Lower lobe of right lung (tissue), 2 donors: ENCODE measurements at regions not wholly inside any gene's neighbourhood (a gene's known extent, or its start where the extent isn't known, plus 50 kb on each side); places are given as distances from the start of the nearest gene placed in this dataset.
"Not testable (repeated sequence)": the region's sequence is repeated elsewhere in the genome, so short reads cannot be mapped to it uniquely, and the experiment has no call there.

Source experiments
- ATAC-seq, 2 donors: fragments of 200-7000 bp; cut with Tn5 transposase; one replicate each; pipeline ENCODE4 v1.9.1; 2020 to 2022; ENCODE audit warnings: mild to moderate bottlenecking in 2 of 2, moderate library complexity in 2 of 2
- DNase-seq: peaks from one replicate; pipeline ENCODE4 v3.0.0-alpha.2; 2020
- H3K27ac ChIP-seq: fragments of 200-600 bp; one replicate; pipeline ENCODE4 v1.8.0; 2022
- H3K27me3 ChIP-seq: fragments of 200-600 bp; one replicate; pipeline ENCODE4 v1.8.0; 2022; ENCODE audit warnings: low read depth
- H3K36me3 ChIP-seq: fragments of 200-600 bp; one replicate; pipeline ENCODE4 v1.8.0; 2022; ENCODE audit warnings: mild to moderate bottlenecking
- H3K4me1 ChIP-seq: fragments of 200-600 bp; one replicate; pipeline ENCODE4 v1.8.0; 2022
- H3K4me3 ChIP-seq: fragments of 200-600 bp; one replicate; pipeline ENCODE4 v1.8.0; 2022; ENCODE audit warnings: mild to moderate bottlenecking
- H3K9me3 ChIP-seq: fragments of 200-600 bp; one replicate; pipeline ENCODE4 v1.8.0; 2022
- CTCF ChIP-seq: fragments of 200-600 bp; IDR thresholded peaks from one replicate; pipeline ENCODE4 v1.8.0; 2022; ENCODE audit warnings: antibody characterized with exemption, mild to moderate bottlenecking
- intact Hi-C: fragments of 100-400 bp; cut with DNase I; formaldehyde crosslinking; loops from one replicate; pipeline ENCODE4 v1.11.0; 2022
- donor health status: DM: no; HTN: yes; CAD: no; lungs with severe emphysema.

- Histone ChIP-seq H3K9me3 (peaks cover 5% of the 10 kb centered on the region), H3K36me3 (no peaks in the 10 kb centered on the region), H3K4me1 (no peaks in the 10 kb centered on the region), H3K4me3 (no peak overlapping the region), H3K27me3 (no peaks in the 10 kb centered on the region), H3K27ac (no peak overlapping the region)
- DNase-seq = no peak
- intact Hi-C loops = no loop called here
- no peak for ATAC-seq
- TF ChIP-seq CTCF = no peak
Observed at GRCh38 chr3:18194431-18194830, 230.7 kb downstream of the SATB1 start.

- no peaks in the 10 kb centered on the region for H3K36me3 ChIP-seq
- no peak overlapping the region for H3K4me3 ChIP-seq
- no peaks in the 10 kb centered on the region for H3K9me3 ChIP-seq
- intact Hi-C loops = no loop called here
- H3K27me3 ChIP-seq = no peaks in the 10 kb centered on the region
- no peak for TF ChIP-seq CTCF
- DNase-seq (no peak), ATAC-seq (no peak)
- H3K4me1 ChIP-seq = no peaks in the 10 kb centered on the region
- H3K27ac ChIP-seq = no peak overlapping the region
Observed at GRCh38 chr3:18190646-18191045, 234.5 kb downstream of the SATB1 start.

- H3K4me1 ChIP-seq = no peaks in the 10 kb centered on the region
- no peaks in the 10 kb centered on the region for H3K36me3 ChIP-seq
- no peak for ATAC-seq
- no peak overlapping the region for H3K27ac ChIP-seq
- intact Hi-C loops = no loop called here
- TF ChIP-seq CTCF = no peak
- no peaks in the 10 kb centered on the region for H3K27me3 ChIP-seq
- no peaks in the 10 kb centered on the region for H3K9me3 ChIP-seq
- no peak overlapping the region for H3K4me3 ChIP-seq
- DNase-seq = no peak
Observed at GRCh38 chr3:18189282-18190050, 235.7 kb downstream of the SATB1 start.

- Histone ChIP-seq H3K4me3 (no peak overlapping the region), H3K9me3 (no peaks in the 10 kb centered on the region), H3K27me3 (no peaks in the 10 kb centered on the region), H3K36me3 (no peaks in the 10 kb centered on the region), H3K4me1 (no peaks in the 10 kb centered on the region), H3K27ac (no peak overlapping the region)
- intact Hi-C loops = no loop called here
- ATAC-seq = no peak
- no peak for TF ChIP-seq CTCF
- DNase-seq = no peak
Observed at GRCh38 chr3:18188491-18188890, 236.6 kb downstream of the SATB1 start.

- Histone ChIP-seq H3K36me3 (no peaks in the 10 kb centered on the region), H3K4me1 (no peaks in the 10 kb centered on the region), H3K27me3 (no peaks in the 10 kb centered on the region), H3K4me3 (no peak overlapping the region), H3K9me3 (no peaks in the 10 kb centered on the region), H3K27ac (no peak overlapping the region)
- DNase-seq (no peak), ATAC-seq (no peak)
- intact Hi-C loops = no loop called here
- TF ChIP-seq CTCF = no peak
Observed at GRCh38 chr3:18185624-18186023, 239.5 kb downstream of the SATB1 start.

GRCh38 chr3:18182923-18183322, 242.2 kb downstream of the SATB1 start:
- DNase-seq, H3K27ac ChIP-seq, intact Hi-C loops, ATAC-seq, H3K9me3 ChIP-seq, H3K36me3 ChIP-seq, H3K4me1 ChIP-seq, H3K4me3 ChIP-seq, H3K27me3 ChIP-seq: not testable (repeated sequence)
